HG03039 (cell line): ENCODE measurements at regions not wholly inside any gene's neighbourhood (a gene's known extent, or its start where the extent isn't known, plus 50 kb on each side); places are given as distances from the start of the nearest gene placed in this dataset.
"Not testable (repeated sequence)": the region's sequence is repeated elsewhere in the genome, so short reads cannot be mapped to it uniquely, and the experiment has no call there.

Experiments used
- ATAC-seq: cut with Tn5 transposase; IDR thresholded peaks from one replicate; pipeline ENCODE4 v1.9.1; 2021; ENCODE audit warnings: mild to moderate bottlenecking, moderate library complexity; ENCODE audit not compliant: unreplicated experiment

- no peak for ATAC-seq
Observed at GRCh38 chr9:86634501-86634900, 280.3 kb upstream of the TUT7 start.

- no peak for ATAC-seq
Observed at GRCh38 chr9:86633945-86634344, 279.7 kb upstream of the TUT7 start.

GRCh38 chr9:86632537-86632936 is 278.3 kb upstream of the TUT7 start:
- no peak for ATAC-seq

- ATAC-seq: no peak
Observed at GRCh38 chr9:86629530-86629929, 275.3 kb upstream of the TUT7 start.

- no peak for ATAC-seq
Observed at GRCh38 chr9:86626802-86627201, 272.6 kb upstream of the TUT7 start.

GRCh38 chr9:86624630-86625029 is 270.4 kb upstream of the TUT7 start:
- ATAC-seq: no peak

- no peak for ATAC-seq
Observed at GRCh38 chr9:86614871-86615849, 260.9 kb upstream of the TUT7 start.

- ATAC-seq: no peak
Observed at GRCh38 chr9:86613943-86614342, 259.7 kb upstream of the TUT7 start.

GRCh38 chr9:86611534-86611933 is 257.3 kb upstream of the TUT7 start:
- ATAC-seq: not testable (repeated sequence)

- no peak for ATAC-seq
Observed at GRCh38 chr9:86605303-86605702, 251.1 kb upstream of the TUT7 start.

GRCh38 chr9:86604741-86605140 is 250.5 kb upstream of the TUT7 start:
- ATAC-seq: no peak

- no peak for ATAC-seq
Observed at GRCh38 chr9:86602715-86603114, 248.5 kb upstream of the TUT7 start.

GRCh38 chr9:86601697-86602096 is 247.5 kb upstream of the TUT7 start:
- ATAC-seq: no peak

- no peak for ATAC-seq
Observed at GRCh38 chr9:86600977-86601376, 246.8 kb upstream of the TUT7 start.

GRCh38 chr9:86600291-86600690 is 246.1 kb upstream of the TUT7 start:
- no peak for ATAC-seq

GRCh38 chr9:86599561-86599960 is 245.4 kb upstream of the TUT7 start:
- ATAC-seq: no peak

- ATAC-seq: no peak
Observed at GRCh38 chr9:86598411-86599239, 244.4 kb upstream of the TUT7 start.

GRCh38 chr9:86594724-86595123 is 240.5 kb upstream of the TUT7 start:
- no peak for ATAC-seq

GRCh38 chr9:86591472-86591871 is 237.3 kb upstream of the TUT7 start:
- ATAC-seq: no peak

- no peak for ATAC-seq
Observed at GRCh38 chr9:86589730-86590129, 235.5 kb upstream of the TUT7 start.

- ATAC-seq: no peak
Observed at GRCh38 chr9:86589273-86589672, 235.1 kb upstream of the TUT7 start.

- no peak for ATAC-seq
Observed at GRCh38 chr9:86586144-86586494, 231.9 kb upstream of the TUT7 start.
